Stimulated activated CD4-positive, alpha-beta T cell treated with anti-CD3 and anti-CD28 coated beads, Interleukin-4, amount 100 ng/mL, for 48 hours (primary cell): ENCODE measurements at regions not wholly inside any gene's neighbourhood (a gene's known extent, or its start where the extent isn't known, plus 50 kb on each side); places are given as distances from the start of the nearest gene placed in this dataset.
"Not testable (repeated sequence)": the region's sequence is repeated elsewhere in the genome, so short reads cannot be mapped to it uniquely, and the experiment has no call there.

ENCODE experiments used
- DNase-seq, 2 donors: peaks; one replicate each; pipeline ENCODE4 v3.0.0-alpha.2; 2020; ENCODE audit warnings: low read depth in 2 of 2

- DNase-seq: no peak
Measured at GRCh38 chr16:10314317-10314716, 71.5 kb upstream of the ATF7IP2 start.

DNA sequence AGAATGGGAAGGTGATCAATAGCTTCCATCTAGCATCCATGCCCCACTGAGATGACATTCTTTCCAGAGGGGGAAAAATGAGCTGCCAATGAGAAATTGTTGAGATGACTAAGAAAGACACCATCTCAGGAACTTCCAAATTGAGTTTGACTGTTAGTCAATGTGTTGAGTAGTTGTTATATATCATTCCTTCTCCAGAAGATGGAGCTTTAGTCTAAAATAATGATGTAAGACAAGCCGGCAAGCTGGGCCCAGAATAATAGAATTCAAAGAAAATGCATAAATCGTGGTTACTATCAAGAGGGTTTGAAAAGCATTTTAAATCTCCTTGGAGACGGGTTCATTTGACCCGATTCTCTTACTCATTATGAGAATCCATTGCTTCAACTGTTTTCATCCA, 71.0 kb upstream of the ATF7IP2 start:
- DNase-seq: no peak

DNA sequence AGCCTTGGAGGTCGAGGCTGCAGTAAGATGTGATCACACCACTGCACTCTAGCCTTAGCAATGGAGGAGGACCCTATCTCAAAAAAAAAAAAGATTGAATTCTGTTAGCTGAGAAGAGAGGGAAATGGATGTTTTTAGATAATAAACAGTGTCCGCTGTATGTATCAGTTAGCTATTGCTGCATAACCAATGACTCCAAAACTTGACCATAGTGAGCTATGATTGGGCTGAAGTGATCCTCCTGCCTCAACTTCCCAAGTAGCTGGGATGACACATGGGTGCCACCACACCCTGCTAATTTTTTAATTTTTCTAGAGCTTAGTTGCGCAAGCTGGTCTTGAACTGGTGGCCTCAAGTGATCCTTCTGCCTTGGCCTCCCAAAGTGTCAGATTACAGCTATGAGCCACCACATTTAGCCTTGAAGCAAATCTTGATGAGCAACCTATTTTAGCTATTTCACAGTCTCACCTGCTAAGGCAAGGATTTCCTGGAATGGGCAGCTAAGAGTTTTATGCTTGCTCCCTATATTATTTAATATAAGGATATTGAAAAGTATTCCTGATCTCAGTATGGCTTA, 68.3 kb upstream of the ATF7IP2 start:
- no peak for DNase-seq

DNA sequence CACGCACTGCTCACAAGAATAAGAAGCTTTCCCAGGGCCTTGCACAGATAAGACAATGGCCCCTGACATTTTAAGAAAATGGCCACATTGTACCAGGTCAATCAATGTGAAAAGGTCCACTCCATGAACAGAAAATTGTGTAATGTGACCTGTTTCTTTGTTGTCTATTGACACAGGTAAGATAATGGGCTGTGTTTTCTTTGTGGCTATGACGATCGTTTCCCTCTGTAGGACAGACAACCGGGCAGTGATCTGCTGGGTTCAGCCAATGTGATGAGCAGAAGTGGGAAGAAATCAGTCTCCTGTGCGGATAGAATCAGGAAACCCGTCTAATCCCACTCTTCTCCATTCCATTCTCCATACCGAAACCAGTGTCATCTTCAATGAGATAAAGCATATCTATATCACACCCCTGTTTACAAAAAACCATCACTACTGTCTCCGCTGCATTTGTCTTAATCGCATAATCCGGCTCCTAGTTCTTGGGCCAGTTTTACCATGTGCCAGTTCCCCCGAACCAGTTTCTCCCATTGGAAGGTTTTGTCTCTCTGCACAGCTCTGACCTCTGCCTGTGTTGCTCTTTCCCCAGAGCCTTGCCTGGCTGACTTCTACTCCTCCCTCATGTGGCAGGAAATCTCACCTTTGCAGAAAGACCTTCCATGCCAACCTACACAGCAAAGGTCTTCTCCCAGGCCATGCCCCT, 66.9 kb upstream of the ATF7IP2 start:
- no peak for DNase-seq

DNA sequence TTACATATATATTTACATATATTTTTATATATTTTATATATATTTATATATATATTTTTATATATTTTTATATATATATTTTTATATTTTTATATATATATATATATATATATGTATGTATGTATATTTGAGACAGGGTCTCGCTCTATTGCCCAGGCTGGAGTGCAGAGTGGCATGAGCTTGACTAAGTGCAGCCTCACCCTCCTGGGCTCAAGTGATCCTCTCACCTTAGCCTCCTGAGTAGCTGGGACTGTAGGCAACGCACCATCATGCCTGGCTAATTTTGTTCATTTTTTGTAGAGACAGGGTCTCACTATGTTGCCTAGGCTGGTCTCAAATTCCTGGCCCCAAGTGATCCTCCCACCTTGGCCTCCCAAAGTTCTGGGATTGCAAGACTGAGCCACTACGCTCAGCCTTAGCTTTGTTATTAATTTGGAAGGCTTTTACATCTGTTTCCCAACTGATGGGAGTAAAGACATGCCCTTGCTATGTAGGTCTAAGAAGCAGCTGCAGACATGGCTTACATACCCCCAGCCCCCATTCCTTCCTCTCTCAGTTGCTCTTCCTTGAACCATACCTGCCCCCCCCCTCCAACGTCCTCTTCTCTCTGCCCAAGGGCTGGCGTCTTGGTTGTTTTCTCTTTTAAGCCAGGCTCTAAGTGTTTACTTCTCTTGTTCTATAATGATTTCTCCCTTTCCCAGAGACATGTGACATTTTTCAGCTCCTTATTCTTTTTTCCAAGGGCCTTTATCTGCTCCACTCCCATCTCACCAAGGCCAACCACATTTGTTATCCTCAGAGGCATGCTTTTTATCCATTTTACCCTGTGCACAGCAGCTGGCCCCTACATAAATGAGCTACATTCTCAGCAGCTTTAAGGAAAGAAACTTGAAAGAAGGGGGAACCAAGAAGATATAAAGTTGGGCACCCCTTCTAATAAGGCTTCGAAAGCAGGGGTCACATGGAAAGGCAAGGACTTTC, 64.2 kb upstream of the ATF7IP2 start:
- no peak for DNase-seq

DNA sequence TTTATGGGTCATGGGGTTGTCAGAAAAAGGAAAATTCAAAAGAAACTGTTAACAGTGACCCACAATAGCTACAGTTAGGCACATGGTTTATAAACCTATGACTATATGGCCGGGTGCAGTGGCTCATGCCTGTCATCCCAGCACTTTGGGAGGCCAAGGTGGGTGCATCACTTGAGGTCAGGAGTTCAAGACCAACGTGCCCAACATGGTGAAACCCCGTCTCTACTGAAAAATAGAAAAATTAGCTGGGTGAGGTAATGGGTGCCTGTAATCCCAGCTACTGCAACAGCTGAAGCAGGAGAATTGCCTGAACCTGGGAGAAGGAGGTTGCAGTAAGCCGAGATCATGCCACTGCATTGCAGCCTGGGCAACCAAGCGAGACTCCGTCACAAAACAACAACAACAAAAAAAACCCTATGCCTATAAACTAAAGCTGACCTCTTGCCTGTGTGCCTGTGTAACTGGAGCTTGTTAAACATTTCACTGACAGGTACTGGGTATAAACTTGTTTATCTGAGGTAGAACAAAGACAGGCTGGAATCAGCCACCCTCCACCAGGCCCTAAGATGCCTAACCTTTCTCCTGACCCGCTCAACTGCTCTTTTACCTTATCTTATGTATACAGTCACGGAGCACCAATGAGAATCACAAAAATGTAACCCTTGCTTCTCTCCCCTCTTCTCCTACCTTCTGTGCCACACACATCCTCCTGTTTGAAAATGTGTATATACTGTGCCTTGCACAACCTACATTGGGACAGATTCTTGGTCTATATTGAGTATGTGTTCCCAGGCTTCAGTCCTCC, 62.9 kb upstream of the ATF7IP2 start:
- no peak for DNase-seq

- DNase-seq: no peak
Measured at GRCh38 chr16:10323528-10323869, 62.4 kb upstream of the ATF7IP2 start.

GRCh38 chr16:10324210-10324609, 61.7 kb upstream of the ATF7IP2 start:
- no peak for DNase-seq

DNA sequence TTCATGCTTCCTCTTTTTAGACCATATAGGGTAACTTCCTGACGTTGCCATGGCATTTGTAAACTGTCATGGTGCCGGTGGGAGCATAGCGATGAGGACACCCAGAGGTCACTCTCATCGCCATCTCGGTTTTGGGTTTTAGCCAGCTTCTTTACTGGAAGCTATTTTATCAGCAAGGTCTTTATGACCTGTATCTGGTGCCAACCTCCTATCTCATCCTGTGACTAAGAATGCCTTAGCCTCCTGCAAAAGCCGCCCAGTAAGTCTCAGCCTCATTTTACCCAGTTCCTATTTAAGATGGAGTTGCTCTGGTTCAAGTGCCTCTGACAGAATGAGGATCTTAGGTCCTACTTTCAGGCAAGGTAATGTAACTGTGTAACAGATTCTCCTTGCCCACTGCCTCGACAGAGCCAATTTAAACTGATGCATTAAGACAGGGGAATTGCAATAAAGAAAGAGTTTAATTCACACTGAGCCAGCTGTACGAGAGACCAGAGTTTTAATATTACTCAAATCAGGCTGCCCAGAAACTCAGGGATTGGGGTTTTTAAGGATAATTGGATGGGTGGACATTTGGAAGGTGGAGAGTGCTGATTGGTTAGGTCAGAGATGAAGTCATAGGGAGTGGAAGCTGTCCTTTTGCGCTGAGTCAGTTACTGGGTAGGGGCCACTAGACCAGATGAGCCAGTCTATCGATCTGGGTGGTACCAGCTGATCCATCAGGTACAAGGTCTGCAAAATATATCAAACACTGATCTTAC, 59.9 kb upstream of the ATF7IP2 start:
- DNase-seq: no peak

GRCh38 chr16:10326647-10327046, 59.2 kb upstream of the ATF7IP2 start:
- DNase-seq: no peak

DNA sequence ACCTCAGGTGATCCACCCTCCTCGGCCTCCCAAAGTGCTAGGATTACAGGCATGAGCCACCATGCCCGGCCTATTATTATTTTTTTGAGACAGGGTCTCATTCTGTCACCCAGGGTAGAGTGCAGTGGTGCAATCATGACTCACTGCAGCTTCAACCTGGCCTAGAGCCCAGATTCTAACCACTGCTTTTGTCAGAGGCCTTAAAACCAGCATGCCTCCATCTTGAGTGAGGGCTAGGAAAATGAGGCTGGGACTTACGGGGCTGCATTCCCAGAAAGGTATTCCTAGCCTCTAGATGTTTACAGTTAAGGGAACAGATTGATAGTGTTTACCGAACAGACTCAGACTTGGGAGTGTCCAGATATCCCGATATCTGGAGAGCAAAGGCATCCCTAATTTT, 57.6 kb upstream of the ATF7IP2 start:
- DNase-seq: not testable (repeated sequence)

- no peak for DNase-seq
Measured at GRCh38 chr16:10332241-10332640, 53.6 kb upstream of the ATF7IP2 start.

- no peak for DNase-seq
Measured at GRCh38 chr16:10332775-10333174, 53.1 kb upstream of the ATF7IP2 start.

- no peak for DNase-seq
Measured at GRCh38 chr16:10333321-10334032, 52.4 kb upstream of the ATF7IP2 start.

GRCh38 chr16:10335681-10336080, 50.2 kb upstream of the ATF7IP2 start:
- DNase-seq: no peak
